ENCODE measurements at regions not wholly inside any gene's neighbourhood (a gene's known extent, or its start where the extent isn't known, plus 50 kb on each side); places are given as distances from the start of the nearest gene placed in this dataset.
"Not testable (repeated sequence)": the region's sequence is repeated elsewhere in the genome, so short reads cannot be mapped to it uniquely, and the experiment has no call there.

GRCh38 chr1:81729818-81730217 lies 70.9 kb upstream of the ADGRL2 start:
- Histone ChIP-seq H3K27me3 (no peaks in the 10 kb centered on the region), H3K4me1 (replicated peaks in 1 of 2) (no peaks in the 10 kb centered on the region), H3K9me3 (replicated peaks in 1 of 3) (no peaks in the 10 kb centered on the region), H3K36me3 (replicated peaks in 1 of 2) (no peaks in the 10 kb centered on the region), H3K27ac (no peak overlapping the region), H3K4me3 (no peak overlapping the region)
- TF ChIP-seq POLR2A (IDR thresholded peaks at IDR 0.05) (no peak), CTCF (IDR thresholded peaks at IDR 0.05) (no peak)
- no peak for DNase-seq
- WGBS, 4 donors, result 77 to 94% (median 90%) methylated on average over 2 of the region's 2 CpGs
- intact Hi-C loops (cut with DNase I), result no loop called here

- Histone ChIP-seq H3K4me3 (no peak overlapping the region), H3K36me3 (replicated peaks in 1 of 2) (no peaks in the 10 kb centered on the region), H3K4me1 (replicated peaks in 1 of 2) (no peaks in the 10 kb centered on the region), H3K27me3 (no peaks in the 10 kb centered on the region), H3K27ac (no peak overlapping the region), H3K9me3 (replicated peaks in 1 of 3) (no peaks in the 10 kb centered on the region)
- no peak for DNase-seq
- intact Hi-C loops (cut with DNase I), result no loop called here
- TF ChIP-seq CTCF (IDR thresholded peaks at IDR 0.05), result no peak
- no peak for TF ChIP-seq POLR2A (IDR thresholded peaks at IDR 0.05)
Observed at GRCh38 chr1:81729239-81729638, 71.5 kb upstream of the ADGRL2 start.

GRCh38 chr1:81725823-81726222 lies 74.9 kb upstream of the ADGRL2 start:
- H3K36me3 ChIP-seq (replicated peaks in 1 of 2), result no peaks in the 10 kb centered on the region
- DNase-seq, result no peak
- intact Hi-C loops (cut with DNase I), result no loop called here
- WGBS, 4 donors, result 96 to 98% (median 97%) methylated on average over 8 of the region's 8 CpGs
- H3K9me3 ChIP-seq (replicated peaks in 1 of 3), result no peaks in the 10 kb centered on the region
- no peak overlapping the region for H3K4me3 ChIP-seq
- no peak overlapping the region for H3K27ac ChIP-seq
- no peaks in the 10 kb centered on the region for H3K4me1 ChIP-seq (replicated peaks in 1 of 2)
- H3K27me3 ChIP-seq, result no peaks in the 10 kb centered on the region
- TF ChIP-seq CTCF (IDR thresholded peaks at IDR 0.05) (no peak), POLR2A (IDR thresholded peaks at IDR 0.05) (no peak)

GRCh38 chr1:81722631-81723328 lies 78.0 kb upstream of the ADGRL2 start:
- intact Hi-C loops (cut with DNase I); H3K27ac ChIP-seq; H3K36me3 ChIP-seq (replicated peaks in 1 of 2); H3K4me3 ChIP-seq; H3K4me1 ChIP-seq (replicated peaks in 1 of 2); H3K9me3 ChIP-seq (replicated peaks in 1 of 3); DNase-seq; H3K27me3 ChIP-seq: not testable (repeated sequence)
- 91 to 96% (median 94%) methylated on average over 6 of the region's 6 CpGs for WGBS, 4 donors

- intact Hi-C loops (cut with DNase I); H3K4me3 ChIP-seq; H3K36me3 ChIP-seq (replicated peaks in 1 of 2); H3K27me3 ChIP-seq; H3K27ac ChIP-seq; H3K9me3 ChIP-seq (replicated peaks in 1 of 3); H3K4me1 ChIP-seq (replicated peaks in 1 of 2); DNase-seq: not testable (repeated sequence)
- 91 to 93% (median 92%) methylated on average over 8 of the region's 8 CpGs for WGBS, 4 donors
Observed at GRCh38 chr1:81720256-81720655, 80.5 kb upstream of the ADGRL2 start.

All from adrenal gland (tissue), 9 donors.